Skeletal muscle cell (primary cell): ENCODE measurements at regions not wholly inside any gene's neighbourhood (a gene's known extent, or its start where the extent isn't known, plus 50 kb on each side); places are given as distances from the start of the nearest gene placed in this dataset.
"Not testable (repeated sequence)": the region's sequence is repeated elsewhere in the genome, so short reads cannot be mapped to it uniquely, and the experiment has no call there.

ENCODE experiments used
- DNase-seq: peaks from one replicate; pipeline ENCODE4 v3.0.0-alpha.2; 2010; ENCODE audit warnings: low read depth
- H3K4me3 ChIP-seq: 2 replicates; pipeline ENCODE4 v1.5.1; 2011; ENCODE audit warnings: low read depth, mild to moderate bottlenecking, control low read depth, low read length, moderate library complexity

- H3K4me3 ChIP-seq = no peak overlapping the region
- DNase-seq = peak; percentile 74
Observed at GRCh38 chr1:196160066-196160795, 448.0 kb downstream of the KCNT2 start.

DNA sequence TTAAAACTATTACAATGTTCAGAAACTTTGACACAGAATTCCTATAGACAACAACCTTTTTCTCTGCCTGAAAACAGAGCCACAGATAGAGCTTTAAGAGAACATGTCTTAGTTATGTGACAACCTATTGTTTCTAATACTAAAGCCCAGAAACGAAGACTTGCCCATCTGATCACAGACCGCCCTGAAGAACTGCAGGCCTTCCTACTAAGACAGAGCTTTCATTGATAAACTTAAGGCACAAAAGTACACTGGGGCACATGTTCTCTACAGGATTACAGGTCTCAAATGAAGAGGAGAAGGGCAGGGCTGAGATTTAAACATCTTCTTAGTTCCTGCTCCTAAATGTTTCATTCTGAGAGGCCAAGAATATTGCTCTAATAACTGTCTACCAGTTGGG is 452.7 kb downstream of the KCNT2 start:
- DNase-seq = no peak
- H3K4me3 ChIP-seq = no peak overlapping the region

- DNase-seq = no peak
- H3K4me3 ChIP-seq = no peak overlapping the region
Observed at GRCh38 chr1:196152975-196153374, 455.3 kb downstream of the KCNT2 start.

DNA sequence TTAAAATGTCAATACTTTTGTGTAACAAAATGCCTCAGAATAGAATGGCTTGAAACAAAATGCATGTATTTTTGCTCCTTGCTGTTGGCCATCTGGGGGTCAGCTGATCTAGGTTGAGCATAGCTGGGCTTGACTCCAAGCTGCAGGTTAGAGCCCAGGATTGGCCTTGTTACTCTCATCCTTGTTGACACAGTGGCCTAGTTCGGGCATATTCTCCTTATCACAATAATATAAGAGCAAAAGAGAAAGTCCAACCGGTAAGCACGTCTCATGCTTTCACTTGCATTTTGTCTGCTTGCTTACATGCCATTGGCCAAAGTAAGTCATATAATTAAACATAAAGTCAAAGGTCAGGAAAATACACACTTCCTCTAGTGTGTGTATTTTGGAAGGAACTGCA is 456.2 kb downstream of the KCNT2 start:
- no peak for DNase-seq

DNA sequence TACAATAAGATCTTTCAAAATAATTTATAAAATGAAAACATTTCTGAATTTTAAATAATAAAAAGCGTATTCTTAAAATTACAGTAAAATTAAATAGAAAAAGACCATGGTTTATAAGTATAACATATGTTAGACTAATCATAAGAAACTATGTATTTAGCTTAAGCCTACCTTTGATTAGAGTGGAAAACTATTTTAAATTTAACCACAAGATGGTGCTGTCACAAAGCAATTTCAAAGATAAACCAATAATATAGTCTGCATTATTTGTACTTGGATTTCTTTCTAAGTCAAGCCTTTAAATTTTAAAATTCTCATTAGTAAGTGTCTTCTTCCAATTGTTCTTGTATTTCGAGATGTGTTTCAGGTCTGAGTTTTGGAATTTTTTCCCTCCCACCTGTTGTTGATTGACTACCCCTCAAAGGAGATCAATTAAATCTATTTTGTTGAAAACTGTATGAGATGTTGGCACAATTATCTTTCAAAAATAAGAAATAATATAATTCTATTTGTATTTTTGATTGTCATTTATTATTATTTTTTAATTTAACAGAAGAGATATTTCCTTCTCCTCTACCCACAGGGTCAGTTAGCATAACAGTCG is 459.8 kb downstream of the KCNT2 start:
- H3K4me3 ChIP-seq = no peak overlapping the region
- no peak for DNase-seq

More for the DNA sequence above, 456.2 kb downstream of the KCNT2 start:
- no peak overlapping the region for H3K4me3 ChIP-seq

- DNase-seq = no peak
- H3K4me3 ChIP-seq = no peak overlapping the region
Observed at GRCh38 chr1:196147530-196147929, 460.7 kb downstream of the KCNT2 start.

DNA sequence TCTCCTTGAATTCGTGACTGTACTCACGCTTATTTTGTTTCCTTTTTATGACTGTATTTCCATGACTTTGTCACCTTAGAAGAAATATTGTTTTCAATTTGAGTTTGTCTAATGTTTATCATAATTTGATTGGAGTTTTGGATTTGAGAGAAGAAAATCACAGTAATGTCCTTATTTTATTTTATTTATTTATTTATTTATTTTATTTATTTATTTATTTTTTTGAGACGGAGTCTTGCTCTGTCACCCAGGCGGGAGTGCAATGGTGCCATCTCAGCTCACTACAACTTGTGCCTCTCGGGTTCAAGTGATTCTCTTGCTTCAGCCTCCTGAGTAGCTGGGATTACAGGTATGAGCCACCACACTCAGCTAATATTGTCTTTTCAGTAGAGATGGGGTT is 463.1 kb downstream of the KCNT2 start:
- not testable (repeated sequence) for H3K4me3 ChIP-seq, DNase-seq

GRCh38 chr1:196144588-196144987 is 463.7 kb downstream of the KCNT2 start:
- no peak for DNase-seq
- H3K4me3 ChIP-seq = no peak overlapping the region

DNA sequence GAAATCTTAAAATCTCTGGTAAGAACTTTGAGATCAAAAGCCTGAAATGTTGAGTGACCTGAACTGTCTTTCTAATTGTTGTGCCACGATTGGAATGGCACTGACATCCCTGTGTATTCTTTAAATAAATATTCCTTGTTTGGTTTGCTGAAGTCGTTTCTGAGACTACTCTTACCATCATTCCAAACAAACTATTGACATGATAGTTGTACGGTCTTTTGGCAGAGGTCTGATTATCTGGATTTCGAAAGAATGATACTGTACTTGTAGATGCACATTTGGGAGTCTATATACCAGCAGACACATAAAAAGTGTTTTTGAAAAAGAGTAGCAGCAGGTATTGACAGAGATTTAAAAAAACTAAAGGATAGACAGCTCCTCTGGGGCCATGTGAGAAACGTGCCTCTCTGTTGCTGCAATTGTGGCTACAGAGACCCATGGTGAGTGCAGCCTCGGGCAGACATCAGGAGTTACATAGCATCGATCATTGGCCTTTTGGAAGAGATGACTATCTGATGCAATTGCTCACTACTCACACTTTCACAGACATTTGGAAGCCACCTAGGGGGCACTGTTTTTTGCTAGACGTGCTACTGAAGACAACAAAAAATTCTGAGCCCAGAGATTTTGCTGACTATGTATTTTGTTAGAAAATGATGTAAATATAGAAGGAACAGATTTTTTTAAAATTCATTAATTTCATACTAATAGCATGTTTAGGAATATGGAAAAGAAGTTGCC is 464.5 kb downstream of the KCNT2 start:
- H3K4me3 ChIP-seq = no peak overlapping the region
- no peak for DNase-seq

DNA sequence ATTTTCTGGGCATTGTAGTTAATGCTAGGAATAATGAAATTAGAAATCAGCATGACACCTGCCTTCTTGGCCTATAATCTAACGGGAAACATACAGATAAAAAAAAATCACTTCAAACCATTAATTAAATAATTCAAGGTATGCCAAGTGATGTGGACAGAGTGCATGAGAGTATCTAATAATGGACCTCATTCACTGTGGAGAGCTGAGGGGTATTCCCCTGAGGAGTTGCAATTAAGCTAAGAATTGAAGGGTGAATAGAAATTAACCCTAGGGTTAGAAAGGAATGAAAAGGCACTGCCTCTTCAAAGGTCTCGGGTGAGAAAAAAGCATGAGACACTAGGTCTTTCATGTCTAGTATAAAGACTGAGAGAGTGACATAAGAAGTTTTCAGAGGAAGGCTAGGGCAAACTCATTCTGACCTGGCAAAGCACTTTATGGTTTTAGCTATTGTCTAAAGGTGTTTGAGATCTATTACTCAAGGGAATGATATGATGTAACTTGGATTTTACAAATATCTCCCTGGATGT is 466.1 kb downstream of the KCNT2 start:
- DNase-seq = no peak
- H3K4me3 ChIP-seq = no peak overlapping the region

- H3K4me3 ChIP-seq = no peak overlapping the region
- DNase-seq = no peak
Observed at GRCh38 chr1:196136396-196136795, 471.8 kb downstream of the KCNT2 start.

- no peak for DNase-seq
- H3K4me3 ChIP-seq = no peak overlapping the region
Observed at GRCh38 chr1:196131691-196132090, 476.5 kb downstream of the KCNT2 start.

GRCh38 chr1:196128835-196129234 is 479.4 kb downstream of the KCNT2 start:
- no peak for DNase-seq
- H3K4me3 ChIP-seq = no peak overlapping the region

DNA sequence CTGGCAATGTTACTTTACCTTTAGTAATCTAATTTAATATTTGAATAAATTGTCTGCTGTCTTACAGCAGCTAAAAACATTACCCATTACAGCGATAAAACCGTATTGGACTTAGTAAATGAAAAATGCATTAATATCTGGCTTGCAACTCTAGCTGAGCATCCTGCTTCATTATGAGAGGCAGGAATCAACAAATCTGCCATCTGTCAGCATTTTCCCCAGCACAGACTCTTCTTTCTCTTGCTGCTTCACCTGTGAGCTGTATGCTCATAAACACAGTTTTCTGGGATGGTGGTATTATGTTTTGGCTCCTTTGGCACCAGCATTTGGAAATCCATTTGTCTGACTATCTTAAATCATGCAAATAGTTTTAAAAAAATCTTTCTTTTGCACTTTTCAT is 487.1 kb downstream of the KCNT2 start:
- H3K4me3 ChIP-seq = no peak overlapping the region
- no peak for DNase-seq

DNA sequence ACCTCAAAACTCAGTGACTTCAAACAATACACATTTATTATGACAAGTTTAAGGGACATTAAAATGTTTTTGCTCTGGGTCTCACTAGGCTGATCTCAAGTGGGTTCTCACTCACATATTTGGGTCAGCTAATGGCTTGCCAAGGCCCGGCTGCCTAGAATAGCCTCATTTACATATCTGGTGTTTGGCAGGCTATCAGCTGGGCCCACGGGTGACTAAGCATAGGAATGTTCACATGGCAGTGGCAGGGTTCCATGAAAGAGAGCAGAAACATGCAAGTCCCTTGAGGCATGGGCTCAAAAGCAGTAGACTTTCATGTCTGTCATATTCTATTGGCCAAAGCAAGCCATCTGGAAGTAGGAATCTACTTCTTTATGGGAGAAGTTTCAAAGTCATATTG is 492.6 kb downstream of the KCNT2 start:
- DNase-seq = peak; percentile 66
- no peak overlapping the region for H3K4me3 ChIP-seq

- DNase-seq = peak; percentile 9
- H3K4me3 ChIP-seq = no peak overlapping the region
Observed at GRCh38 chr1:196114193-196114592, 494.0 kb downstream of the KCNT2 start.

- H3K4me3 ChIP-seq, DNase-seq: not testable (repeated sequence)
Observed at GRCh38 chr1:196108990-196109389, 499.2 kb downstream of the KCNT2 start.

DNA sequence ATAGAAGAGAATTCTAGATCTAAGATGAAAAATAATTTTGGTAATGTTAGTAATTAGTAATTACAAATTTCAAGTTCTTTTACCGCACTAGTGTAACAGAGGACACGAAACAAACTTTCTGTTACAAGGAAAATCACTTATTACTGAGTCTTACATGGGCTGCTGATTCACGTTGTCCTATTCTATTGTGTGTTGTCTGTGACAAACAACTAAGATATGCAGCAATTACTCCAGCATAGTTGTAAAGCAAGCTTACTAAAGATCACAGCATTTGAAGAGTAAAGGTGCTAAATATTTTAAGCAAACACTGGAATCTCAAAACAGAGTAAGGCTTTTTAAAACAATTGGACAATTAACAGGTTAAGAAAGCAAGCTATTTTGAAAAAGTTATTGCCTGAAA is 502.3 kb downstream of the KCNT2 start:
- H3K4me3 ChIP-seq = no peak overlapping the region
- DNase-seq = peak; percentile 1

DNA sequence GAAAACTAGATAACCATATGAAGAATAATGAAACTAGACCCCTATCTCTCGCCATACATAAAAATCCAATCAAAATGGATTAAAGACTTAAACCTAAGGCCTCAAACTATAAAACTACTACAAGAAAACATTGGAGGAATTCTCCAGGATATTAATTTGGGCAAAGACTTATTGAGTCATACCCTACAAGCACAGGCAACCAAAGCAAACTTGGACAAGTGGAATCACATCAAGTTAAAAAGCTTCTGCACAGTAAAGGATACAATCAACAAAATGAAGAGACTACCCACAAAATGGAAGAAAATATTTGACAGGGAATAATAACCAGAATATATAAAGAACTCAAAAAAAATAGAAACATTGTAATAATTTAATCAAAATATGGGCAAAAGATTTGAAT is 505.4 kb downstream of the KCNT2 start:
- H3K4me3 ChIP-seq = no peak overlapping the region
- no peak for DNase-seq

DNA sequence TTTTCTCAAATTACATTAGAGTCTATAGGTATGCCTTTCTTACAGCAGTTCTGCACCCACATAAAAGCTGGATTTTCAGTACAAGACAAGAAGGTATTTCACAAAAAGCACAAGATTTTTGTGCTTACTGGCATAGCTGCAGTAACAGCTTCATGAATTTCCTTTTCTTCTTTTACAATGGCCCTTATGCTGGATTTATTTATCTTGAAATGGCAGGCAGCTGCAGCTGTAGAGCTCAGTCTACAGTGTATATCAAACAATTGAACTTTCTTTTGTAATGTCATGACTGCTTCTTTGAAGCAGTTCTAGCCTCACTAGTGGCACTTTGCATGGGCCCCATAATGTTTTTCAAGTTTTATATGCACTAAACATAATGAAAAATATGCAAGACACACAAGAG is 510.2 kb downstream of the KCNT2 start:
- DNase-seq = no peak

More for the DNA sequence above, 510.2 kb downstream of the KCNT2 start:
- no peak overlapping the region for H3K4me3 ChIP-seq
